AG10803 (cell line): ENCODE measurements at regions not wholly inside any gene's neighbourhood (a gene's known extent, or its start where the extent isn't known, plus 50 kb on each side); places are given as distances from the start of the nearest gene placed in this dataset.

Experiments used
- DNase-seq: peaks from one replicate; pipeline ENCODE4 v3.0.0; 2010; ENCODE audit warnings: low read depth
- H3K4me3 ChIP-seq: 2 replicates; pipeline ENCODE4 v1.5.1; 2011; ENCODE audit warnings: mild to moderate bottlenecking, low read length, control low read depth
- TF ChIP-seq, protein P1 (sequence below): conservative IDR thresholded peaks from 2 replicates; pipeline ENCODE4 v1.5.1; 2011; ENCODE audit warnings: mild to moderate bottlenecking, low read length, control low read depth, inconsistent platforms

DNA sequence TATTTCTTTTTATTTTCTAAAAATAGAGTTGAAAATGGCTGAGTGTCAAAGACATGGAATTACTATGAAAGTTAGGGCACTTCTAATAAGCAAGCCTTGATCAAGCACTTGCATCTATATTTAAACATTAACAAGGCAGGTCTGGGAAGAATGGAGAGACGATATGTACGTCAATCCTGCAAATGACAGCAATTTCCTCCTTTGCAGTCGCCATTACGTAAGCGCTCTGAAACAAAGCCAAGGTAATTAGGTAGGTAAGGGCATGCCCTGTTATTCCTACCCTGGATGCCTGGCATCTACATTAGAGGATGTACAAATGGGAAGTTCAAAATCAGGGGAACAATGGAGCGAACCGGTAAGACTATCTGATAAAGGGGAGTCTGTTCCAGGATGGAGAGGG, 664.0 kb upstream of the ARGLU1 start:
- H3K4me3 ChIP-seq: no peak overlapping the region
- TF ChIP-seq, protein P1, sequence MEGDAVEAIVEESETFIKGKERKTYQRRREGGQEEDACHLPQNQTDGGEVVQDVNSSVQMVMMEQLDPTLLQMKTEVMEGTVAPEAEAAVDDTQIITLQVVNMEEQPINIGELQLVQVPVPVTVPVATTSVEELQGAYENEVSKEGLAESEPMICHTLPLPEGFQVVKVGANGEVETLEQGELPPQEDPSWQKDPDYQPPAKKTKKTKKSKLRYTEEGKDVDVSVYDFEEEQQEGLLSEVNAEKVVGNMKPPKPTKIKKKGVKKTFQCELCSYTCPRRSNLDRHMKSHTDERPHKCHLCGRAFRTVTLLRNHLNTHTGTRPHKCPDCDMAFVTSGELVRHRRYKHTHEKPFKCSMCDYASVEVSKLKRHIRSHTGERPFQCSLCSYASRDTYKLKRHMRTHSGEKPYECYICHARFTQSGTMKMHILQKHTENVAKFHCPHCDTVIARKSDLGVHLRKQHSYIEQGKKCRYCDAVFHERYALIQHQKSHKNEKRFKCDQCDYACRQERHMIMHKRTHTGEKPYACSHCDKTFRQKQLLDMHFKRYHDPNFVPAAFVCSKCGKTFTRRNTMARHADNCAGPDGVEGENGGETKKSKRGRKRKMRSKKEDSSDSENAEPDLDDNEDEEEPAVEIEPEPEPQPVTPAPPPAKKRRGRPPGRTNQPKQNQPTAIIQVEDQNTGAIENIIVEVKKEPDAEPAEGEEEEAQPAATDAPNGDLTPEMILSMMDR: no peak
- no peak for DNase-seq

DNA sequence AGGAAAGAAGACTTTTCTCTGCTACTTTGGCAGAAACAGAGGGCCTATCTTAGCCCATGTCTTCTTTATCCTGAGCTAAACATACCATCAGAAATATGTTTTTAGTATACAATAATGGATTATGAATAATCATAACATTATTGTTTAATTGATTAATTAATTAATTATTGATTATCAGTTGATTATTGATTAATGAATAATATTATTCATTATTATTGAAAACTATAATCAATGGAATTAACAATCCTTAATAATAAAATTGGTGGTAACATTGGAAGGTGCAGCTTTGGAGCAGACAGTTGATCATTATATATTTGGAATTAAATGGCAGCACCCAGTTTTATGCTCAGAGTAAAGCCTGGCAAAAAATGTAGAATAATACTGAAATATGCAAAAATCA, 655.9 kb upstream of the ARGLU1 start:
- TF ChIP-seq, protein P1: no peak
- no peak for DNase-seq
- H3K4me3 ChIP-seq: no peak overlapping the region

DNA sequence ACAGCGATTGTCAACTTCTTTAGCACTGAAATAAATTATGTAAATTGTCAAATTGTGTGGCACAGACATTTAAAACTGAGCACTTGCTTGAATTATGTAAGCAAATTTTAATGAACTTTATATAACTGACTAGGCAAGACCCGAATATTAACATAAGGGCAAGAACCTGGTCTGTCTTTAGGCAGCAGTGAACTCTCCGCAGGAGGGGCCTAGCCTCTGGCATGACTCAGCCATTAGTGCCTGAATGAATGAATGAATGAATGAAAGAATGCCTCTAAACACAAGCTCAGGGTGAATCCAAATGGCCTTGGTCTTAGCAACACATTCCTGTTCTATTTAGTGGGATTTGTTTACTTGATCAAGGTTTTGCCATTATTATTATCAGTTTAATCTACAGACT, 654.7 kb upstream of the ARGLU1 start:
- TF ChIP-seq, protein P1: no peak
- H3K4me3 ChIP-seq: no peak overlapping the region
- no peak for DNase-seq

- no peak overlapping the region for H3K4me3 ChIP-seq
- TF ChIP-seq, protein P1: no peak
- DNase-seq: no peak
These were observed 652.3 kb upstream of the ARGLU1 start for GRCh38 chr13:107220245-107220644.

DNA sequence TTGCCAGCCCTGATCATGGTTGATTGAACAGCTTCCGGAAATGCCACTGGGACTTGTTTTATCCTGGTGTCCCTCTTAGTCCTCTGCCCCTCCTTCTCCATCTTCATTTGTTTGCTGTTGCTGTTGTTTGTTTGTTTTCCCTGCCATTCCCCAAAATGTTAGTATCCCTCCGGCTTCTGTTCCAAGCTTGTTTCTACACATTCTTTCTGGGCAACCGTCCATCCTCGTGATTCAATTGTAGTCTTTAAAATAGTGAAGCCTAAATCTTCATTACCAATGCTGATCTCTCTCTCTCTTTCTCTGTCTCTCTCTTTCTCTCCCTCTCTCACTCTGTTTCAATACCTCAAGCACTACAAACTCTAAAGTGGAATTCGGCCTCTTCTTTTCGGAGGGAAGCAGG, 649.3 kb upstream of the ARGLU1 start:
- TF ChIP-seq, protein P1: no peak
- no peak for DNase-seq
- no peak overlapping the region for H3K4me3 ChIP-seq

GRCh38 chr13:107216046-107216755, 648.3 kb upstream of the ARGLU1 start:
- DNase-seq: no peak
- no peak overlapping the region for H3K4me3 ChIP-seq
- TF ChIP-seq, protein P1: no peak

GRCh38 chr13:107211073-107211472, 643.1 kb upstream of the ARGLU1 start:
- DNase-seq: peak; percentile 76

More at GRCh38 chr13:107211073-107211472, 643.1 kb upstream of the ARGLU1 start:
- TF ChIP-seq, protein P1: peak; percentile 99
- no peak overlapping the region for H3K4me3 ChIP-seq
